Right cardiac atrium (tissue), 5 donors: ENCODE measurements at regions not wholly inside any gene's neighbourhood (a gene's known extent, or its start where the extent isn't known, plus 50 kb on each side); places are given as distances from the start of the nearest gene placed in this dataset.

Source experiments
- ATAC-seq, 2 donors: fragments of 200-7000 bp; cut with Tn5 transposase; one replicate each; pipeline versions ENCODE4 v1.8.0 to v1.9.1; 2020; ENCODE audit warnings: moderate library complexity in 2 of 2, mild to moderate bottlenecking in 1 of 2
- DNase-seq, 3 donors: peaks; one replicate each; pipeline ENCODE4 v3.0.0-alpha.2; 2020
- H3K27ac ChIP-seq: one replicate; pipeline ENCODE4 v1.5.1; 2013; ENCODE audit warnings: mild to moderate bottlenecking, low read length, control low read depth, moderate library complexity
- H3K27me3 ChIP-seq: one replicate; pipeline ENCODE4 v1.6.1; 2013; ENCODE audit not compliant: control insufficient read depth, insufficient read depth
- H3K4me1 ChIP-seq: one replicate; pipeline ENCODE4 v1.6.1; 2013; ENCODE audit warnings: low read length; ENCODE audit not compliant: control insufficient read depth, insufficient read depth
- H3K4me3 ChIP-seq: one replicate; pipeline ENCODE4 v1.5.1; 2013; ENCODE audit warnings: low read length, control low read depth
- H3K9me3 ChIP-seq: one replicate; pipeline ENCODE4 v1.6.1; 2013; ENCODE audit warnings: low read length; ENCODE audit not compliant: control insufficient read depth
- WGBS: extraction: QIAGEN DNeasy Blood & Tissue Kit; methylation state at CpG from one replicate; pipeline ENCODE4 v1.1.7; 2013; 5-methylcytosine and 5-hydroxymethylcytosine counted together
- intact Hi-C, 4 donors: fragments of 100-400 bp; cut with DNase I; formaldehyde crosslinking; loops; one replicate each; pipeline versions ENCODE4 v1.11.0 to v1.14.0; 2022 to 2023
- donor health status: healthy with polysubstance abuse.
- donor health status: DM: no; HTN: yes; CAD: no.
- donor health status: DM: no; HTN: no; CAD: no.
- donor health status: DM: no; HTN: yes; CAD: no; lungs with severe emphysema.
- donor health status: DM: yes; HTN: yes; CAD: no.

- intact Hi-C loops = no loop called here
- Histone ChIP-seq H3K9me3 (no peaks in the 10 kb centered on the region), H3K27me3 (no peaks in the 10 kb centered on the region), H3K4me1 (no peaks in the 10 kb centered on the region), H3K27ac (no peak overlapping the region), H3K4me3 (no peak overlapping the region)
- no peak for DNase-seq
- ATAC-seq = no peak
- 73% methylated on average over 5 of the region's 5 CpGs for WGBS
Observed at GRCh38 chr5:175238326-175238725, 205.7 kb downstream of the DRD1 start.

DNA sequence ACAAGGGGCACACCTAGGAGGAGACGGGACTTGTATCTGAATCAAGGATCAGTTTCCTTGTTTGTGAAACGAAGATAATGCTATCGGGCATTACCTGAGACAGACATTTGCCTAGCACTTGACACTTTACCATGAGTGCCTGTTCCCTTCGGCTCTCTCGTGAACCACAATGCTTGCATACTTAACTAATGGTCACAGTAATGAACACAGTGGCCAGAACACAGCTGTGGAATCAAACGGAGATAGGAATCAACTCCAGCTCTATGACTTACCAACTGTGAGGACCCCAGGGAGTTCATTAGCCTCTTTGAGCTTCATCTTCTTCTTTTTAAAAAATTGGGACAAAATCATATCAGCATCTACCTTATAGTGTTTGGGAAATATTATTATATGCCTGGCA, 207.8 kb downstream of the DRD1 start:
- Histone ChIP-seq H3K4me3 (no peak overlapping the region), H3K4me1 (no peaks in the 10 kb centered on the region), H3K27ac (no peak overlapping the region), H3K27me3 (no peaks in the 10 kb centered on the region), H3K9me3 (no peaks in the 10 kb centered on the region)
- ATAC-seq (no peak), DNase-seq (no peak)
- 79% methylated on average over 6 of the region's 6 CpGs for WGBS
- intact Hi-C loops = no loop called here

DNA sequence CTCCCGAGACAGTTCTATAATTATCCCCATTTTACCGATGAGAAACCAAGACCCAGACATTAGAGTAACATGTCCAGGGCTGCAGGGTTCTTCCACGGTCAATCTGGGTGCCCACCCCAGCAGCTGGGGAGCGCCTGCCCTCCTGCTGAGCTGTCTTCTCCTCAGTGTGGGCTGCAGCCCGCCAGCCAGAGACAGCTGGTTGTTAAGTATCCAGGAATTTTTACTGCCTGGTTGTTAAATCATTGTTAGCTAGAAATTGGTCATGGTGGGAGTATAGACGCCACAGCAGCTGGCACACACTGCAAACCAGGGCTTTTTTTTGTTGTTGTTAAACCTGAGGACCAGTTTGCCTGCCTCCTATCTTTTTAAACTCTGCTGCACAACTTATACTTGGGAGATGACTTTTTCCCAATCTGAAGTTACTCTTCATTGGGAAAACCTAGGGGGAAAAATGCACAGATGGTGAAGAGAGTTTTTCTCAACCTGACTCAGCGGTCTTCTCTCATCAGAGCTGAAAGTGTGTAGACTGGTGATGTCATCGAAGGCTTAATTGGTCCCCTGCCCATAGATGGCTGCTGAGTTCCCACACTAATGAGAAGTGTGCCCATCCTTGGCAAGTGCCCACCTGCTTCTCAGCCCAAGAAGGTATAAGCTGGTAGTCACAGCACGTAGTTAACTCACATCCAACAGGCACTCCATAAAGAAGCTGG, 208.6 kb downstream of the DRD1 start:
- WGBS = 65% methylated on average over 9 of the region's 9 CpGs
- no peaks in the 10 kb centered on the region for H3K9me3 ChIP-seq
- DNase-seq = no peak
- H3K4me1 ChIP-seq = no peaks in the 10 kb centered on the region
- no peak for ATAC-seq
- H3K4me3 ChIP-seq = no peak overlapping the region
- intact Hi-C loops = no loop called here
- H3K27ac ChIP-seq = no peak overlapping the region
- no peaks in the 10 kb centered on the region for H3K27me3 ChIP-seq

DNA sequence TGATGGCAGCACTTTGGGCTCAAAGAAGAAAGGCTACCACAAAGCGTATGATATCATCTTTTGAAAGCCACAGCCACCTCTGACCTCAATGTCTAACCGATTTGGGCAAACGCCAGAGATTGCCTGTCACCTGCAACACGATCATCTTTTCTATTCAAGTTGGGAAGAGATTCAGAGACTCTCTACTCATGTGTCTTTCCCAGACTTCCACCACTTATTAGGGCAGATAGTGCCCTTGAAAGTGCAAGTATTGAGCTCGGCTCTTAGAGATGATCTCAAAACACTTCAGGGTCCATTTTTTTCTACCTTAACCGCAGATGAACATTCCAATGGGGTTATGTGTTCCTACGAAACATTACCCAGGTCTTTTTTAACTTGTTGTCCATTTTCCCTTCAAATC, 213.7 kb downstream of the DRD1 start:
- H3K4me1 ChIP-seq = no peaks in the 10 kb centered on the region
- intact Hi-C loops = no loop called here
- DNase-seq = no peak
- H3K27me3 ChIP-seq = no peaks in the 10 kb centered on the region
- no peaks in the 10 kb centered on the region for H3K9me3 ChIP-seq
- 60% methylated on average over 7 of the region's 7 CpGs for WGBS
- H3K27ac ChIP-seq = no peak overlapping the region
- no peak overlapping the region for H3K4me3 ChIP-seq
- no peak for ATAC-seq

- Histone ChIP-seq H3K27me3 (no peaks in the 10 kb centered on the region), H3K4me3 (no peak overlapping the region), H3K27ac (no peak overlapping the region), H3K9me3 (no peaks in the 10 kb centered on the region), H3K4me1 (no peaks in the 10 kb centered on the region)
- no peak for DNase-seq
- WGBS = 74% methylated on average over 1 of the region's 1 CpG
- no peak for ATAC-seq
- intact Hi-C loops = no loop called here
Observed at GRCh38 chr5:175226506-175226905, 217.5 kb downstream of the DRD1 start.

GRCh38 chr5:175223291-175223690, 220.7 kb downstream of the DRD1 start:
- no peaks in the 10 kb centered on the region for H3K4me1 ChIP-seq
- no peaks in the 10 kb centered on the region for H3K9me3 ChIP-seq
- ATAC-seq (no peak), DNase-seq (no peak)
- H3K27ac ChIP-seq = no peak overlapping the region
- no peaks in the 10 kb centered on the region for H3K27me3 ChIP-seq
- intact Hi-C loops = no loop called here
- WGBS = 61% methylated on average over 7 of the region's 7 CpGs
- H3K4me3 ChIP-seq = no peak overlapping the region

DNA sequence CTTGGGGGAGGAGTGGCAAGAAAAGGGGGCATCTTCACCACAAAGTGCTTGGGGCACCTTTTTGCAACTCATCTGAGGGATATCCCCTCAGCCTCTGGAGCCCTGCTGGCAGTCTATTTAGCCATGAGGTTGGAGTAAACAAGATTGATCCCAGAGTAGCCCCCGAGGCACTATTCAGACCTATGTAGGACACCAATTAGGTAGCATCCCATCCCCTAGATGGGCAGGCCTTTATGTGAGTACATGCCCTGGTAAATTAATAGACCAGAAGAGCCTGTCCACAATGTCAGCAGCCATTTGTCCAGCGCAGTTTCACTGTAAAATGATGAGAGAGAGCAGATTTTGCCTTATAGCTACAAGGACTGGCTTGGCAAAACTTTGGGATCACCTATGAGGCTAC, 221.4 kb downstream of the DRD1 start:
- ATAC-seq (no peak), DNase-seq (no peak)
- Histone ChIP-seq H3K4me3 (no peak overlapping the region), H3K4me1 (no peaks in the 10 kb centered on the region), H3K27ac (no peak overlapping the region), H3K27me3 (no peaks in the 10 kb centered on the region), H3K9me3 (no peaks in the 10 kb centered on the region)
- intact Hi-C loops = no loop called here
- WGBS = 72% methylated on average over 2 of the region's 2 CpGs

DNA sequence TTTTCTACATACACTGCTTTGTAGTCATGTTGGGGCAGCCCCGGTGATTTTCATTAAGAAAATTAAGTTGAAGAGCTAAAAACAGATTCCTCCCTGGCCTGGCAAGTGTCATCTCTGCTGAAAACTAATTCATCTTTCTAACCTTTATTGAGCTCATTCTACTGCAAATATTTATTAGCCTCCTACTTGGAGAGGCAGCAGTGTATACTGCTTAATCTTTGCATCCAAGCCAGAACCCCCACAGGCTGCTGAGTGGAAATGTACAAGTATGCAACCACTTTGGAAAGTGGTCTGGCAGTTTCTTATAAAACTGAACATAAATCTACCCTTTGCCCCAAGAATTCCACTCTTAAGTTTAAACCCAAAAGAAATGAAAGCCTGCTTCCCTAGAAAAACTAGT, 223.4 kb downstream of the DRD1 start:
- no peak overlapping the region for H3K27ac ChIP-seq
- H3K9me3 ChIP-seq = no peaks in the 10 kb centered on the region
- no peaks in the 10 kb centered on the region for H3K27me3 ChIP-seq
- no peak overlapping the region for H3K4me3 ChIP-seq
- ATAC-seq = no peak
- peaks cover 2% of the 10 kb centered on the region for H3K4me1 ChIP-seq
- WGBS = 86% methylated on average over 1 of the region's 1 CpG
- intact Hi-C loops = no loop called here
- DNase-seq = no peak

DNA sequence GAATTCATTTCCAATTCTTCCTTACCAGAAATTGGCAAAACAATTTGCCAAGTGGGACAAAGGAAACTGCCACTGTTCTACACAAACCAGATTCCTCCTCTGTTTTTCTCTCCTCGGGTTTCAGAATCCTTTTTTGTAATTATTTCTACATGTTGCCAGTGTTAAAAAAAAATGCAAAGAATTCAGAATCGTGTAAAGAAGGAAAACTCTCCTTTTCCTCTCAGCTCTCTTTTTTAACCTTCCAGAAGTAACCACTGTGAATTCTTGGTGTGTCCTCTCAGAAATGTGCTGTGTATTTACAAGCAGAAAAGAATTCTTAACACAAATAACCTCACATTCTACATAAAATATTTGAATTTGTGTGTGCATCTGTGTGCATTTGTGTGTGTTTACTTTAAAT, 224.6 kb downstream of the DRD1 start:
- H3K4me1 ChIP-seq = peaks cover 2% of the 10 kb centered on the region
- no peaks in the 10 kb centered on the region for H3K27me3 ChIP-seq
- ATAC-seq (no peak), DNase-seq (no peak)
- no peaks in the 10 kb centered on the region for H3K9me3 ChIP-seq
- intact Hi-C loops = no loop called here
- H3K27ac ChIP-seq = no peak overlapping the region
- H3K4me3 ChIP-seq = no peak overlapping the region
- WGBS = 23% methylated on average over 2 of the region's 2 CpGs

GRCh38 chr5:175216991-175217390, 227.0 kb downstream of the DRD1 start:
- ATAC-seq (peak in 1 of 2 donors; percentile 37), DNase-seq (peak; percentile 54 to 64 (median 64))
- intact Hi-C loops = no loop called here
- H3K27ac ChIP-seq = no peak overlapping the region
- no peak overlapping the region for H3K4me3 ChIP-seq
- WGBS = 78% methylated on average over 6 of the region's 6 CpGs
- no peaks in the 10 kb centered on the region for H3K27me3 ChIP-seq
- peaks cover 2% of the 10 kb centered on the region for H3K4me1 ChIP-seq
- H3K9me3 ChIP-seq = no peaks in the 10 kb centered on the region

DNA sequence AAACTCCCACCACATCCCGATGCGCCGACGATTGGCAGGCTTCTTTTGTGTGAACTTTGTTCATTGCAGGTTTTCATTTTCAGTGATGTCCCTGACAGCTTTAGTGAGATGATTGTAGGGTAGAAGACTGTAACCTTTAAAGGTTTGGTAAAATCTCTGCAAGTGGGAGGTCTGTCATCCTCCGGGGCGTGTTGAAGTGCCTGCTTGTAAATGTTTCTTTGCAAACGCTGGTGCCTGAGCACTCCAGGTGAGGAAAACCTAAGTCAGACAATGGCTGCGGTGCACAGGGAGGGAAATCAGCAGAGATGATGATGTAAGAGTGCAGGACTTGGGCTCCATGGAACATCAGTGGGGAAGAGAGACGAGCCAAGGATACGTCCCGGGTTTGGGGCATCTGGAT, 228.1 kb downstream of the DRD1 start:
- intact Hi-C loops = no loop called here
- ATAC-seq = no peak
- Histone ChIP-seq H3K4me1 (peaks cover 2% of the 10 kb centered on the region), H3K27me3 (no peaks in the 10 kb centered on the region), H3K9me3 (no peaks in the 10 kb centered on the region), H3K4me3 (no peak overlapping the region), H3K27ac (no peak overlapping the region)
- WGBS = 69% methylated on average over 11 of the region's 11 CpGs
- no peak for DNase-seq

GRCh38 chr5:175214152-175214551, 229.8 kb downstream of the DRD1 start:
- 19% methylated on average over 2 of the region's 2 CpGs for WGBS
- H3K4me3 ChIP-seq = no peak overlapping the region
- H3K27ac ChIP-seq = no peak overlapping the region
- no peaks in the 10 kb centered on the region for H3K27me3 ChIP-seq
- ATAC-seq = peak; percentile 24 to 43
- peaks cover 2% of the 10 kb centered on the region for H3K4me1 ChIP-seq
- intact Hi-C loops = no loop called here
- DNase-seq = peak in 1 of 3 donors; percentile 37
- H3K9me3 ChIP-seq = no peaks in the 10 kb centered on the region
